Right hindlimb (tissue), 1 donor: ENCODE measurements at regions not wholly inside any gene's neighbourhood (a gene's known extent, or its start where the extent isn't known, plus 50 kb on each side); places are given as distances from the start of the nearest gene placed in this dataset.

ENCODE experiments used
- DNase-seq: peaks from one replicate; pipeline ENCODE4 v3.0.0-alpha.2; 2018

GRCh38 chr7:94239661-94240234 is 154.9 kb upstream of the COL1A2 start:
- DNase-seq, result peak; percentile 46

DNA sequence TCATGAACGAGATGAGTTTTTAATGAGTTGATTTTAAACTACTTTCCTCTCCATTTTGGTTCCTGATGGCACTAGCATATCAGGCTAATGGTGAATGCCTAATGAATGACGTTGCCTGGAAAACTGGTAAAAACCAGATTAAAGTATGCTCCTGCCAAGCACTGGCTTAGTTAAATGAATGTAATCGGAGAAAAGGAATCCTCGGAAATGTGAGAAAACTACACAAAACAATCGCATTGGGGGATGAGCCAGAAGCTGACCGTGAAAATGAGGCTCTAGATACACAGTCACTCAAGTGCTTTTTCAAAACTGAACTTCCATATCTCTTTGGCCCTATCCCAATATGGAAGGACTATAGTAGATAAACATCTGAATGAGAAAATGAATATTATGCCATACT is 153.8 kb upstream of the COL1A2 start:
- DNase-seq, result no peak

DNA sequence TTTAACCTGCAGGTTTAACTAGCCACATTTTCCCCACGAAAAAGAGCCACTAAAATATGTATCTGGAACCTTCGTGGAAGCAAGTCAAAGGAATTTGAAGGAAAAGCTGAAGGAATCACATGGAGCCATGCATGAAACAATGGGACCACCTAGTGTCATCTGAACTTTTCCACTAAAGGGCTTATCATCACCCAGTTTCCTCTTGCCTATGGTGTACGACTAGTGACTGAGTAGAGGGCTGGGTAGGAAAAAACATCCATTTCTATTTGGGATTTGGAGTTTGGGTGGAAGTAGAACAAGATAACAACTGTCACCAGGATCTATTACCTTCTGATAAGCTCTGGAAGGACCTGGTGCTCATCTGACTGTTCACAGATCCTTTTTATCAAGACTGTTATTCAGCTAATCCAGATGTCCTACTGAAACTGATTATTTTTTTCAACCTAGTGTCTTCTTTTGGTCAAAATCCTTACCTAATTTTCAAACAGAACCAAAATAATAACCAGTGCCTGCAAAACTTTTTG is 153.2 kb upstream of the COL1A2 start:
- no peak for DNase-seq

DNA sequence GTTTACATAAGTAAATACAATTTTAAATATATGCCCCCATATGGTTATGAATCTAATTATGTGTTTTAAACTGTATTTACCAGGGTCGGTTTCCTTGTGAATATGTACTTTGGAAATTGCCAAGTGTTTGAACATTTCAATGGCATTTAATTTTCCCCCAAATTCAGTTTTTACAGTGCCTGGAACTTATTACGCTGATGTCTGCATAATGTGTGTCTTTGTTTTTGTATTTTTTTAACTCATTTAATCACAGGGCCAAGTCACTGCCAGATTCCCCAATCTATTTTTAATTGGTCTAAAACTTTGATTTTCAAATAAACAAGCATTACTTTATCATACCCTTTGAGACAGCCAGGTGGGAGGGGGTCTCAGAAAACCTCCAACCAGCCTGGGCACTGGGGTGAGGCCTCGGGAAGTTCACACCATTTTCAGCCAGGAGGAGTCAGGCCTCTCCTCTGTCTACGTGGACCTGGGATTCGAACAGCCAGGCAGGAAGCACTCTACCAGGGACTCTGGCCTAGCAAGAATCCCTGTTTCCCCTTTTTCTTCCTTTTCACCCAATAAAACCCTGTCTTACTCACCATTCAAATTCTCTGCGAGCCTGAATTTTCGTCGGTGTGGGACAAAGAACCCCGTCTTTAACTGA is 151.5 kb upstream of the COL1A2 start:
- DNase-seq, result no peak

GRCh38 chr7:94244760-94245159 is 149.9 kb upstream of the COL1A2 start:
- no peak for DNase-seq

DNA sequence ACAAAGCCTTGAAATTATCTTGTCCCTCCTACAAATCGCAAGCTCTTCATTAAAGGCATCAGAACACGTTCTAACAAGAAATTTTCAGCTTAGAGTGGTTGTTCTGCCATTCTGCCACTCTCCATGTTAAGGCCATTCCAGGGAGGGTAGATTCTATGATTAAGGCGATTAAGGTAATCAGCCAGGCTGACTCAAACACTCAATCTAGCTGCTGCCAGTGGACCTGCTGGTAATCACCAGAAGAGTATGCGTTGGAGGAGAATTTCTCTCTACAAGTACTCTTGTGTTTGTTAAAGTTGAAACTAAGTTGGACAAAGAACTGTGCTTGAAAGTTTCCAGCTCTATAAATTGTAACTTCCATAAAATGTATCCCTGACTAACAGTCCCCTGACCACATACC is 149.2 kb upstream of the COL1A2 start:
- no peak for DNase-seq

GRCh38 chr7:94247970-94248369 is 146.7 kb upstream of the COL1A2 start:
- DNase-seq, result no peak

DNA sequence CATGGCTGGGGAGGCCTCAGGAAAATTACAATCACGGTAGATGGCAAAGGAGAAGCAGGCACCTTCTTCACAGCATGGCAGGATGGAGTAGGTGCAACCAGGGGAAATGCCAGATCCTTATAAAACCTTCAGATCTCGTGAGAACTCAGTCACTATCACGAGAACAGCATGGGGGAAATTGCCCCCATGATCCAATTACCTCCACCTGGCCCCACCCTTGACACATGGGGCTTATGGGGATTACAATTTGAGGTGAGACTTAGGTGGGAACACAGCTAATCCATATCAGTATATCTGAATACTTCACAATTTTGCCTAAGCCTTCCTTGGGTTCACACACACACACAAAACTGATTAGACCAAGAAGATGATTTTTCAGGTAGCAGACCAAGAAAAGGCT is 145.1 kb upstream of the COL1A2 start:
- DNase-seq, result no peak

DNA sequence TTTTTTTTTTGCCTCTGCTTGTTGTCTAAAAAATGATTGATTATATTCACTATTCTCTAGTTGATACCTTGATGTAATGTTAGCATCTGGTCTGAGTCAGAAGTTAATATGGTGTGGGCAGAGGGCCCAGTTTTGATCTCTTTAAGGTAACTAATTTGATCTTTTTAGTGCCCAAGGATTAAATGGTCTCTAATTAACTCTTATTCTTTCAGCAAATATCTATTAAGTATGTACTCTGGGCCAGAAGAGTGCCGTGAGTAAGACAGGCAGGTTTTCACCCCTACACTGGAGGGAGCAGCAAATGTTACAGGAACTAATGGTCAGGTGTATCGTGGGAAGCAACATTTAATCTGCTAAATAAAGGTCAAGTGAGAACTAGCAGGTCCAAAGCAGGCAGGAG is 144.6 kb upstream of the COL1A2 start:
- DNase-seq, result no peak

- no peak for DNase-seq
These were observed 143.7 kb upstream of the COL1A2 start for GRCh38 chr7:94250987-94251386.

- DNase-seq, result no peak
These were observed 142.6 kb upstream of the COL1A2 start for GRCh38 chr7:94252124-94252523.

GRCh38 chr7:94252971-94253370 is 141.7 kb upstream of the COL1A2 start:
- no peak for DNase-seq

- DNase-seq, result no peak
These were observed 141.0 kb upstream of the COL1A2 start for GRCh38 chr7:94253686-94254085.

DNA sequence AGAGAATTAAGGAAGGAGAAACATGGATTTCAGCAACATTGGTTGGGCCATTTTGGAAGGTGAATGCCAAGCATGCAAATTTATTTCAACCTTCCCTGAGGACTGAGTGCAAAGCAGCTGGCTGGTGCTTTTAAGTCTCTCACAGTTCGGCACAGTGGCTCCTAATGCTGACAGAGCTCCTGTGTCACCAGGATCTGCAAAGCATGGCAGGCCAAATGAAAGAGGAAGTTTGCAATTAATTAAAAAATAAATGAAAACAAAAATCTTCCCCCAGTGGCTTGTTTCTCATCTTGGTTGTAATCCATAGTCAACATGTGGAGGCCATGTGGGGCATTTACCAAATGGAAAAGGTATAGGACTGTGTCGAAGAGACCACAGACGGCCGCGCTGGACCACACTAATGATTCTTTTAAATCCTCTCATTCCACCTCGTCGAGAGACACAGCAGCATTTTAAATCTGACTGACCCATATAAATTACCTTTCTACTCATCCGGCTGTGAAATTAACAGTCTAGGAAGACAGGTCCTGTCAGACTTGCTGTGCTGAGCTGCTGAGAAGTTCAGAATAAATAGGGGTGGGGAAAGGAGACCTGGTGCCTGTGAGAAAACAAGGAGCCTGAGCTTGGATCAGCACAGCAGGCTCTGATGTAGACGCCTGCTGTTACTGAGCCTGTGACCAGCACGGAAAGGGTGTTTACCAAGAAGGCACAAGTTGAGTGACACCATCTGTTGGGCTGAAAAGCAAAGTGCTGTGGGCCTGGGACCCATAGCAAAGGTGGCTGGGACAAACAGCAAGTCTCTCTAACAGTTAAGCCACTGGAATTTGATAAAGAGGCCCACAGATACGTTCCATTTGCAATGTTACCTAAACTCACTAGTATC is 136.0 kb upstream of the COL1A2 start:
- DNase-seq, result no peak

DNA sequence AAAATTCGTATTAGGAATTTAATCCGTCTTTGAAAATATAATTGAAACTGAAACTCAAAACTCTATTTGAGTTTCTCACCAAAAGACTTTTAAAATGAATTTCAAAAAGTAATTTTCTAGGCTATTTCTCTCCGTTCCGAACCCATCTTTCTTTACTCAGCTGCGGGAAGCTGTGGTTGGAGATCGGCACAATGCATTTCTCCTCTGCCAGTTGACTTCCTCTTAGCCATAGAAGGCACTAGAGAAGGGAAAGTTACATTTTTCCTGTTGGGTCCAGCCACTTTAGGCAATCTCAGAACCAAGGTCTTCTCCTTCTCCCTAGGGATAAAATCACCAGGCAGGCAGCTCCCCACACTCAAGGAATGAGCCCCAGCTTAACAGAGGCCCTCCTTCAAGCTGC is 133.6 kb upstream of the COL1A2 start:
- no peak for DNase-seq

GRCh38 chr7:94264756-94265155 is 129.9 kb upstream of the COL1A2 start:
- DNase-seq, result no peak

- no peak for DNase-seq
These were observed 129.2 kb upstream of the COL1A2 start for GRCh38 chr7:94265456-94265855.

GRCh38 chr7:94266238-94266644 is 128.5 kb upstream of the COL1A2 start:
- DNase-seq, result no peak

DNA sequence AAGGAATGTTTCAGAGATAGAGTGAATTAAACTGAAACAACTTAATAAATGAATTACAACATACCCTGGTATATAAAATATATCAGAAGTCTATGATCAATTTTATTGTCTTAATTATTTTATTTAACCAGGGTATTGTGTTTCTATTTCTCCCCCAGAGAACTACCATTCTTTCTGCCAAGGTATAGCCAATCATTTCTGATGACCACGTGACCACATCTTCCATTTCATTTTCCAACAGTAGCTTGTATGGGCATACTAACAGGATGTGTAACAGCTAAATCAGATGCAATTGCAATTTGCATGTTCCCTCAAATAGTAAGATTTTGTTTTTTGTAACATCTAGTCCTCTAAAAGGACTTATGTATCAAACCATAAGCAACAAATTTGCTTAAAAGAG is 123.9 kb upstream of the COL1A2 start:
- DNase-seq, result no peak

- DNase-seq, result no peak
These were observed 121.7 kb upstream of the COL1A2 start for GRCh38 chr7:94272821-94273583.

DNA sequence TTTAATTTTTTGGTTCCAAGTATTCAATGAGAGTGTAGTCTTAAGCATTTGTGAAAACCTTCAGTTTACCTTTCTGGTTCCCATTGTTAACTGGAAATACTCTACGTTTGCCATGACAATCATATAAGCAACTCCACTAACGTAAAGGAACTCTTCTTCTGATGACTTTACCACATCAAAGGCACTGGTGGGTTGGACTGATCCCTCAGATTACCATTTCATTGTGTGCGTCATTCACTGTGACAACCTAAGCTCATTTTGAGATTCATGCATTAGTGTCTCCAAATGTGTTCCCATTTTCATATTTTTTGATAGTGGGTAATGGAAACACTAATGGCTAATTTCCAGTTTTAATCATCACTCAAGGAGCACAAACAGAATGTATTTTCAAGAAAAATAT is 119.9 kb upstream of the COL1A2 start:
- no peak for DNase-seq

DNA sequence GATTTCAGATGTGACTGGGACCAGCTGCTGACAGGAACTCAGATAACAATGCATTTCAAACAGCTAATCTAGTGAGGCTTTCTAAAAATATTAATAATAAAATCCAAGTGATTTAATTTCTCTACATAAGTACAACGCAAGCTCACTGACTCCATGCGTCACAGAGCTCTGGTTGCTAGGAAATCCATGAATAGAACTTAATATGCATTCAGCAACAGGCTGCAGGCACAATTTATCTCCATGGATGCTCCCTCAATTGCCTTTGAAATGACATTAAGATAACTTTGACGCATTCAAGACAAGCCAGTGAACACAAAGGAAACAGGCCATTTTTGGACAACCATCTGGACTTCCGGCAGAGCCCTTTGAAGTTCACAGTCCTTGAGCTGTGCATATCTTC is 118.7 kb upstream of the COL1A2 start:
- DNase-seq, result no peak

DNA sequence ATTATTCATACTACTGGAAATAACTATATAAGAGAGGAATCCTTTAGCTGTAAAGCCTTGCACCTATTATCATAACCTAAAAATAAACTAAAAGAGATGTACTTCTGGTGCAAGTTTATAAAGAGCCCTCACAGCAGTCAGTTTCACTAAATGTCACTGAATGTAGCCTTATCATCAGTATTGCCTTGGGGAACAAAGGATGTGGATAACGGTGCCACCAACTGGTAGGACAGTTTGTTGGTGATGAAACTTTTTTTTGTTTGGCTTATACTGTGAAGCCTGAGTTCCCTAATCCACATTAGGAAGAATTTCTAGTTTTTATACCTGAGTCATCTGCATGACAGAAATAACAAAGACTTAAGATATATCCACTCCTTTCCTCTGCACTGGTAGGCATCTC is 117.9 kb upstream of the COL1A2 start:
- no peak for DNase-seq
